Smooth muscle cell (in vitro differentiated cells): ENCODE measurements at regions not wholly inside any gene's neighbourhood (a gene's known extent, or its start where the extent isn't known, plus 50 kb on each side); places are given as distances from the start of the nearest gene placed in this dataset.

Experiments used
- DNase-seq: peaks from one replicate; lab custom pipeline; 2025; ENCODE audit not compliant: unreplicated experiment; lab: John Stamatoyannopoulos, UW
- H2AFZ ChIP-seq: fragments of 200-600 bp; sonication (generic); 2 replicates; pipeline ENCODE4 v1.6.0; 2016; ENCODE audit warnings: antibody characterized with exemption, low read depth, mild to moderate bottlenecking
- H3F3A ChIP-seq: fragments of 200-600 bp; sonication (generic); 2 replicates; pipeline ENCODE4 v1.6.0; 2017; ENCODE audit warnings: antibody characterized with exemption, low read depth
- H3K27ac ChIP-seq: fragments of 200-600 bp; sonication (generic); 2 replicates; pipeline ENCODE4 v1.5.1; 2016; ENCODE audit warnings: low read depth, mild to moderate bottlenecking
- H3K27me3 ChIP-seq: fragments of 200-600 bp; sonication (generic); 2 replicates; pipeline ENCODE4 v1.6.1; 2016; ENCODE audit warnings: low read depth, mild to moderate bottlenecking
- H3K36me3 ChIP-seq: fragments of 200-600 bp; sonication (generic); 2 replicates; pipeline ENCODE4 v1.5.1; 2016; ENCODE audit warnings: low read depth
- H3K4me1 ChIP-seq: fragments of 200-600 bp; sonication (generic); 2 replicates; pipeline ENCODE4 v1.5.1; 2016; ENCODE audit warnings: low read depth
- H3K4me2 ChIP-seq: fragments of 200-600 bp; sonication (generic); 2 replicates; pipeline ENCODE4 v1.6.0; 2016; ENCODE audit warnings: mild to moderate bottlenecking
- H3K4me3 ChIP-seq: fragments of 200-600 bp; sonication (generic); 2 replicates; pipeline ENCODE4 v1.5.1; 2016; ENCODE audit warnings: mild to moderate bottlenecking
- H3K79me2 ChIP-seq: fragments of 200-600 bp; sonication (generic); 2 replicates; pipeline ENCODE4 v1.6.0; 2016; ENCODE audit warnings: low read depth, mild to moderate bottlenecking
- H3K9ac ChIP-seq: fragments of 200-600 bp; sonication (generic); 2 replicates; pipeline ENCODE4 v1.6.0; 2016; ENCODE audit warnings: low read depth
- H3K9me3 ChIP-seq: fragments of 200-600 bp; sonication (generic); replicated peaks from 2 replicates; pipeline ENCODE4 v1.5.1; 2016; ENCODE audit warnings: low read depth
- H4K20me1 ChIP-seq: fragments of 200-600 bp; sonication (generic); 2 replicates; pipeline ENCODE4 v1.6.0; 2016; ENCODE audit warnings: low read depth
- CTCF ChIP-seq: fragments of 200-600 bp; sonication (generic); IDR thresholded peaks from 2 replicates; pipeline ENCODE4 v1.5.1; 2017; ENCODE audit warnings: borderline replicate concordance, mild to moderate bottlenecking, antibody characterized with exemption; ENCODE audit not compliant: insufficient read depth, poor library complexity, severe bottlenecking
- WGBS: methylation state at CpG from one replicate; pipeline ENCODE4 v1.1.7; 2016; ENCODE audit warnings: low lambda C conversion rate; 5-methylcytosine and 5-hydroxymethylcytosine counted together

GRCh38 chr13:52903320-52903719 is 54.9 kb upstream of the PCDH8 start:
- Histone ChIP-seq H4K20me1 (no peaks in the 10 kb centered on the region), H3K27ac (no peak overlapping the region), H3K4me3 (no peak overlapping the region), H3K4me2 (no peak overlapping the region), H3K36me3 (no peaks in the 10 kb centered on the region), H3K9me3 (no peaks in the 10 kb centered on the region), H3K79me2 (no peaks in the 10 kb centered on the region), H3K9ac (no peak overlapping the region), H3K27me3 (no peaks in the 10 kb centered on the region), H3K4me1 (peaks cover 7% of the 10 kb centered on the region), H2AFZ (no peak overlapping the region), H3F3A (no peaks in the 10 kb centered on the region)
- 57% methylated on average over 4 of the region's 4 CpGs for WGBS
- DNase-seq = no peak
- no peak for TF ChIP-seq CTCF

GRCh38 chr13:52899206-52899605 is 50.8 kb upstream of the PCDH8 start:
- H3K79me2 ChIP-seq = no peaks in the 10 kb centered on the region
- no peaks in the 10 kb centered on the region for H3K27me3 ChIP-seq
- no peaks in the 10 kb centered on the region for H4K20me1 ChIP-seq
- no peak for TF ChIP-seq CTCF
- no peak overlapping the region for H3K9ac ChIP-seq
- H3K36me3 ChIP-seq = no peaks in the 10 kb centered on the region
- WGBS = 99% methylated on average over 5 of the region's 5 CpGs
- no peaks in the 10 kb centered on the region for H3K4me1 ChIP-seq
- no peak overlapping the region for H3K27ac ChIP-seq
- H3K9me3 ChIP-seq = no peaks in the 10 kb centered on the region
- no peaks in the 10 kb centered on the region for H3F3A ChIP-seq
- DNase-seq = no peak
- no peak overlapping the region for H2AFZ ChIP-seq
- no peak overlapping the region for H3K4me3 ChIP-seq
- H3K4me2 ChIP-seq = no peak overlapping the region
